ENCODE measurements at regions not wholly inside any gene's neighbourhood (a gene's known extent, or its start where the extent isn't known, plus 50 kb on each side); places are given as distances from the start of the nearest gene placed in this dataset.

DNA sequence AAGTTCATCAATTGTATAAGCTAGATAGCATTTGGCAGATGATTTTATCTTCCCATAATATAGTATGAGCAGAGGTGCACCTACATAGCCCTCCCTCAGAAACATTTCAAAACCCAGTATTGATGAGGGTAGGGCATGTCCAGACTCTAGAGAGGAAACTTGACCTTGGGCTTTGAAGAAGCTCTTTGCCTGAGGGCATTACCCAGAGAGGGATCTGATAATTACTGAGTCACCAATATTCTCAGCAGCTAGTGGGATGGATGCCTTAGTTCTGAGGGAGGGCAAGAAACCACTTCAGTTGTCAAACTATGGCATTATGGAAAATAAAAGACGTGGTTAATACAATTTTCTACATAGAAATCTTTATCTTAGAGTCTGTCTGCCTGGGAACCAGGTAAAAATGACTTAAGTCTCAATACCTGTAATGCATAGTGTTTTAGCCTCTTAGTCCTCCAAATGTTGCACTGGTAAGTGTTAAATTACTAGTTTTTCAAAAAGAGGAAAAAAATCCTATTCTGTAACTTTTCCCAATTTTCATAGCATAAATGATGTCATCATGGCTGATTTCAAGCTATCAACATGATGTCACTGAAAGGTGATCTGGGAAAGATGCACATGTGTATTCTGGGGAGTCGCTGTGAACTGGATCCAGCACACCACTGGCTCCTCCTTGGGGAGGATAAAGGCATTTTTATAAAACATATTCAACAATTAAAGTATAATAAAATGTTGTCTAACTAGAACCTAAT is 809.0 kb downstream of the KCTD16 start:
- TF ChIP-seq BACH2 (CRISPR knock-in tag; IDR thresholded peaks at IDR 0.05; ENCODE audit: borderline replicate concordance) (no peak), ZC3H10 (CRISPR knock-in tag; IDR thresholded peaks at IDR 0.05) (no peak), PPARA (CRISPR knock-in tag; IDR thresholded peaks at IDR 0.05; ENCODE audit: borderline replicate concordance) (no peak), ISL1 (CRISPR knock-in tag; IDR thresholded peaks at IDR 0.05) (no peak), ZFP30 (CRISPR knock-in tag; IDR thresholded peaks at IDR 0.05) (no peak), SNAI2 (CRISPR knock-in tag; IDR thresholded peaks at IDR 0.05) (no peak), ZFP3 (CRISPR knock-in tag; IDR thresholded peaks at IDR 0.05) (no peak), TCF4 (CRISPR knock-in tag; IDR thresholded peaks at IDR 0.05; ENCODE audit: borderline replicate concordance) (no peak)
- TF ChIP-seq, protein P1, sequence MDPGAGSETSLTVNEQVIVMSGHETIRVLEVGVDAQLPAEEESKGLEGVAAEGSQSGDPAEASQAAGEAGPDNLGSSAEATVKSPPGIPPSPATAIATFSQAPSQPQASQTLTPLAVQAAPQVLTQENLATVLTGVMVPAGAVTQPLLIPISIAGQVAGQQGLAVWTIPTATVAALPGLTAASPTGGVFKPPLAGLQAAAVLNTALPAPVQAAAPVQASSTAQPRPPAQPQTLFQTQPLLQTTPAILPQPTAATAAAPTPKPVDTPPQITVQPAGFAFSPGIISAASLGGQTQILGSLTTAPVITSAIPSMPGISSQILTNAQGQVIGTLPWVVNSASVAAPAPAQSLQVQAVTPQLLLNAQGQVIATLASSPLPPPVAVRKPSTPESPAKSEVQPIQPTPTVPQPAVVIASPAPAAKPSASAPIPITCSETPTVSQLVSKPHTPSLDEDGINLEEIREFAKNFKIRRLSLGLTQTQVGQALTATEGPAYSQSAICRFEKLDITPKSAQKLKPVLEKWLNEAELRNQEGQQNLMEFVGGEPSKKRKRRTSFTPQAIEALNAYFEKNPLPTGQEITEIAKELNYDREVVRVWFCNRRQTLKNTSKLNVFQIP (CRISPR knock-in tag; IDR thresholded peaks at IDR 0.05; ENCODE audit: borderline replicate concordance, low read depth) = no peak
- TF ChIP-seq, protein P2, sequence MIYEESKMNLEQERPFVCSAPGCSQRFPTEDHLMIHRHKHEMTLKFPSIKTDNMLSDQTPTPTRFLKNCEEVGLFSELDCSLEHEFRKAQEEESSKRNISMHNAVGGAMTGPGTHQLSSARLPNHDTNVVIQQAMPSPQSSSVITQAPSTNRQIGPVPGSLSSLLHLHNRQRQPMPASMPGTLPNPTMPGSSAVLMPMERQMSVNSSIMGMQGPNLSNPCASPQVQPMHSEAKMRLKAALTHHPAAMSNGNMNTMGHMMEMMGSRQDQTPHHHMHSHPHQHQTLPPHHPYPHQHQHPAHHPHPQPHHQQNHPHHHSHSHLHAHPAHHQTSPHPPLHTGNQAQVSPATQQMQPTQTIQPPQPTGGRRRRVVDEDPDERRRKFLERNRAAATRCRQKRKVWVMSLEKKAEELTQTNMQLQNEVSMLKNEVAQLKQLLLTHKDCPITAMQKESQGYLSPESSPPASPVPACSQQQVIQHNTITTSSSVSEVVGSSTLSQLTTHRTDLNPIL (CRISPR knock-in tag; IDR thresholded peaks at IDR 0.05; ENCODE audit: low read depth) = no peak
